HepG2 (cell line): ENCODE measurements at regions not wholly inside any gene's neighbourhood (a gene's known extent, or its start where the extent isn't known, plus 50 kb on each side); places are given as distances from the start of the nearest gene placed in this dataset.

Experiments used
- ATAC-seq: fragments of 200-7000 bp; cut with Tn5 transposase; 3 replicates; pipeline ENCODE4 v1.9.1; 2020; ENCODE audit warnings: mild to moderate bottlenecking, moderate library complexity
- BruUV-seq: library from RNA; stranded (reverse); fragments of 400-500 nt; replicated peaks from 2 replicates; lab custom pipeline; 2021; lab: Mats Ljungman, UMichigan
- CTCF ChIA-PET: fragments of 300-600 bp; formaldehyde crosslinking; extraction: SDS; loops from one replicate; lab custom pipeline; 2021; ENCODE audit warnings: low total read pairs, inconsistent platforms, low intra/inter-chr PET ratio; lab: Yijun Ruan, JAX
- POLR2A ChIA-PET: fragments of 350-600 bp; sonication (Branson Sonifier 250); formaldehyde crosslinking; loops from one replicate; lab custom pipeline; 2020; ENCODE audit warnings: antibody characterized with exemption, inconsistent platforms; lab: Yijun Ruan, JAX
- DNase-seq: peaks from one replicate; pipeline ENCODE4 v3.0.0-alpha.2; 2015; ENCODE audit warnings: low spot score
- FAIRE-seq: peaks from 3 replicates; lab custom pipeline; 2011; peaks lifted over from hg19 to GRCh38; lab: Jason Lieb, UNC
- H2AFZ ChIP-seq: one replicate; pipeline ENCODE4 v1.6.1; 2011; ENCODE audit warnings: low read length, inconsistent platforms
- H3K27ac ChIP-seq: fragments of 300-600 bp; 3 replicates; pipeline ENCODE4 v1.8.0; 2011; ENCODE audit warnings: mixed run types, mild to moderate bottlenecking, mixed read lengths, low read length, inconsistent platforms; ENCODE audit not compliant: insufficient read depth; ENCODE audit errors: extremely low read length
- H3K27me3 ChIP-seq, 2 experiments: fragments of 200-600 bp in 1 of 2; 2 replicates in 1 of 2; 3 replicates in 1 of 2; pipeline versions ENCODE4 v1.6.0 to v1.8.0; 2011; ENCODE audit warnings: low read length in 2 of 2, mild to moderate bottlenecking in 2 of 2, moderate library complexity in 2 of 2, inconsistent platforms in 1 of 2; ENCODE audit not compliant: insufficient read depth in 2 of 2, control insufficient read depth in 1 of 2
- H3K36me3 ChIP-seq, 2 experiments: fragments of 200-600 bp in 1 of 2; replicated peaks in 1 of 2; 2 replicates in 1 of 2; 3 replicates in 1 of 2; pipeline versions ENCODE4 v1.5.1 to v1.8.0; 2011; ENCODE audit warnings: low read length in 2 of 2, inconsistent platforms in 1 of 2; ENCODE audit not compliant: insufficient read depth in 2 of 2, control insufficient read depth in 1 of 2
- H3K4me1 ChIP-seq: 2 replicates; pipeline ENCODE4 v1.5.1; 2012; ENCODE audit warnings: low read length, inconsistent platforms; ENCODE audit not compliant: insufficient read depth
- H3K4me2 ChIP-seq: 2 replicates; pipeline ENCODE4 v1.6.0; 2011; ENCODE audit warnings: low read depth, low read length, inconsistent platforms
- H3K4me3 ChIP-seq, 3 experiments: fragments of 200-600 bp in 1 of 3; sonication (generic), shearing (Covaris generic) in 1 of 3; replicated peaks in 1 of 3; 2 replicates each; pipeline ENCODE4 v1.5.1; 2011 to 2016; ENCODE audit warnings: low read length in 3 of 3, inconsistent platforms in 2 of 3, low read depth in 2 of 3, mild to moderate bottlenecking in 2 of 3, control low read depth in 1 of 3, mixed read lengths in 1 of 3; ENCODE audit not compliant: insufficient read depth in 1 of 3
- H3K79me2 ChIP-seq: one replicate; pipeline ENCODE4 v1.6.1; 2011; ENCODE audit warnings: low read length, inconsistent platforms; ENCODE audit not compliant: insufficient read depth
- H3K9ac ChIP-seq: 2 replicates; pipeline ENCODE4 v1.6.0; 2011; ENCODE audit warnings: mild to moderate bottlenecking, low read depth, low read length, inconsistent platforms; ENCODE audit not compliant: insufficient read depth
- H3K9me3 ChIP-seq: 2 replicates; pipeline ENCODE4 v1.5.1; 2012; ENCODE audit warnings: mild to moderate bottlenecking, low read length
- H4K20me1 ChIP-seq: 2 replicates; pipeline ENCODE4 v1.6.0; 2011; ENCODE audit warnings: inconsistent platforms, mild to moderate bottlenecking, low read length, moderate library complexity; ENCODE audit not compliant: insufficient read depth
- ARID2 ChIP-seq: sonication (generic); formaldehyde crosslinking; IDR thresholded peaks from 2 replicates; pipeline ENCODE4 v1.8.1; 2022; ENCODE audit warnings: mild to moderate bottlenecking, missing genetic modification reagents, borderline replicate concordance
- ASH2L ChIP-seq: fragments of 300-600, 200-600 bp; sonication (generic); IDR thresholded peaks from 2 replicates; pipeline ENCODE4 v1.7.0; 2017; ENCODE audit warnings: low read depth, mild to moderate bottlenecking, moderate library complexity, mixed read lengths, low read length; ENCODE audit not compliant: insufficient read length
- ATRX ChIP-seq: sonication (generic); formaldehyde crosslinking; IDR thresholded peaks from 2 replicates; pipeline ENCODE4 v1.4.0; 2020; ENCODE audit warnings: missing genetic modification reagents, borderline replicate concordance
- CTCF ChIP-seq: sonication (generic); formaldehyde crosslinking; IDR thresholded peaks from 2 replicates; pipeline ENCODE4 v1.5.0; 2020; ENCODE audit warnings: mild to moderate bottlenecking, missing genetic modification reagents, moderate library complexity
- NKX3-1 ChIP-seq: sonication (generic); formaldehyde crosslinking; IDR thresholded peaks from 2 replicates; pipeline ENCODE4 v1.5.0; 2020; ENCODE audit warnings: missing genetic modification reagents
- SOX5 ChIP-seq: IDR thresholded peaks from 2 replicates; pipeline ENCODE4 v1.6.1; 2016; ENCODE audit warnings: borderline replicate concordance
- ZNF329 ChIP-seq: sonication (generic); formaldehyde crosslinking; IDR thresholded peaks from 2 replicates; pipeline ENCODE4 v1.9.0; 2021; ENCODE audit warnings: low read depth, mild to moderate bottlenecking, missing genetic modification reagents
- ZNF569 ChIP-seq: sonication (generic); formaldehyde crosslinking; IDR thresholded peaks from 2 replicates; pipeline ENCODE4 v1.5.0; 2020; ENCODE audit warnings: mild to moderate bottlenecking, missing genetic modification reagents, moderate library complexity, borderline replicate concordance
- ZNF609 ChIP-seq: sonication (generic); formaldehyde crosslinking; IDR thresholded peaks from 2 replicates; pipeline ENCODE4 v1.4.0; 2020; ENCODE audit warnings: mild to moderate bottlenecking, missing genetic modification reagents, borderline replicate concordance
- ZNF670 ChIP-seq: sonication (generic); formaldehyde crosslinking; IDR thresholded peaks from 2 replicates; pipeline ENCODE4 v1.8.0; 2022; ENCODE audit warnings: mild to moderate bottlenecking, missing genetic modification reagents, borderline replicate concordance
- ZNF816 ChIP-seq: sonication (generic); formaldehyde crosslinking; IDR thresholded peaks from 2 replicates; pipeline ENCODE4 v1.8.0; 2022; ENCODE audit warnings: missing genetic modification reagents, mild to moderate bottlenecking, borderline replicate concordance
- ZSCAN30 ChIP-seq: sonication (generic); formaldehyde crosslinking; IDR thresholded peaks from 2 replicates; pipeline ENCODE4 v1.5.0; 2020; ENCODE audit warnings: mild to moderate bottlenecking, missing genetic modification reagents
- WGBS: methylation state at CpG from one replicate; pipeline ENCODE4 v1.1.6; 2017; ENCODE audit warnings: low lambda C conversion rate; 5-methylcytosine and 5-hydroxymethylcytosine counted together
- in situ Hi-C: cut with HindIII; loops from 2 replicates; pipeline ENCODE4 v1.10.0; 2017; ENCODE audit warnings: low pct_unique_long_range_greater_than_20kb; ENCODE audit not compliant: extremely low pct_ligation_motif_present
- intact Hi-C: fragments of 100-400 bp; cut with micrococcal nuclease; formaldehyde crosslinking; loops from one replicate; pipeline ENCODE4 v1.10.0; 2022; ENCODE audit not compliant: unreplicated experiment

- H3K27ac ChIP-seq = no peak overlapping the region
- DNase-seq = no peak
- H3K79me2 ChIP-seq = no peaks in the 10 kb centered on the region
- 7% methylated on average over 3 of the region's 3 CpGs for WGBS
- TF ChIP-seq ARID2 (CRISPR knock-in tag) (no peak), ATRX (CRISPR knock-in tag) (no peak), ASH2L (no peak), ZSCAN30 (no peak), ZNF569 (no peak), CTCF (CRISPR knock-in tag) (no peak), ZNF609 (CRISPR knock-in tag) (no peak), ZNF816 (CRISPR knock-in tag) (no peak), SOX5 (CRISPR knock-in tag) (no peak), ZNF329 (no peak), NKX3-1 (CRISPR knock-in tag) (no peak), ZNF670 (CRISPR knock-in tag) (no peak)
- TF ChIP-seq, all 625 proteins: peak for 0
- POLR2A ChIA-PET = no interaction called here
- BruUV-seq = no TSS peak
- H3K36me3 ChIP-seq = no peaks in the 10 kb centered on the region
- H4K20me1 ChIP-seq = no peaks in the 10 kb centered on the region
- no peaks in the 10 kb centered on the region for H3K4me1 ChIP-seq
- H2AFZ ChIP-seq = no peak overlapping the region
- in situ Hi-C loops = no loop called here
- ATAC-seq = no peak
- no peak overlapping the region for H3K4me3 ChIP-seq
- FAIRE-seq = no peak
- H3K9me3 ChIP-seq = no peaks in the 10 kb centered on the region
- no peak overlapping the region for H3K9ac ChIP-seq
- intact Hi-C loops = no loop called here
- peaks cover 0 to 13% of the 10 kb centered on the region in 2 experiments; a peak in 3 of 5 replicates for H3K27me3 ChIP-seq
- CTCF ChIA-PET = no interaction called here
- H3K4me2 ChIP-seq = no peak overlapping the region
Observed at GRCh38 chr6:127032971-127033370, 85.5 kb upstream of the RSPO3 start.
